ENCODE measurements at regions not wholly inside any gene's neighbourhood (a gene's known extent, or its start where the extent isn't known, plus 50 kb on each side); places are given as distances from the start of the nearest gene placed in this dataset.

GRCh38 chr20:21628800-21629199 is 76.7 kb upstream of the PAX1 start:
- dilution Hi-C loops (cut with MboI; ENCODE audit: extremely low pct_ligation_motif_present, low sequenced_read_pairs) = no loop called here
- no peak for DNase-seq (ENCODE audit: low read depth, low spot score)
- no peak for FAIRE-seq

More at GRCh38 chr20:21628800-21629199, 76.7 kb upstream of the PAX1 start:
- H3K9ac ChIP-seq (replicated peaks; ENCODE audit: extremely low read depth, insufficient read depth, low read length) = no peak overlapping the region
- BruUV-seq (replicated peaks) = no TSS peak
- H3K36me3 ChIP-seq (ENCODE audit: control insufficient read depth in 2 of 2, extremely low read depth in 1 of 2, insufficient read depth in 2 of 2, low read length in 2 of 2) = no peaks in the 10 kb centered on the region
- no peak overlapping the region for H3K27ac ChIP-seq (ENCODE audit: insufficient read depth, low read depth, low read length)
- H4K20me1 ChIP-seq (replicated peaks; ENCODE audit: control insufficient read depth, extremely low read depth, insufficient read depth, low read length) = no peaks in the 10 kb centered on the region
- POLR2A ChIA-PET = no interaction called here
- no peaks in the 10 kb centered on the region for H3K79me2 ChIP-seq (ENCODE audit: control insufficient read depth, insufficient read depth, low read length)
- CTCF ChIA-PET = interaction anchor here (1.3 kb wide), 1 partner anchor 14 kb away, joined by 4 read pairs; no protein-coding TSS in a partner anchor
- H3K4me3 ChIP-seq (replicated peaks in 1 of 3; ENCODE audit: insufficient read depth in 1 of 3, low read depth in 1 of 3, low read length in 3 of 3) = no peak overlapping the region
- no peaks in the 10 kb centered on the region for H3K9me1 ChIP-seq (replicated peaks; ENCODE audit: control insufficient read depth, extremely low read depth, insufficient read depth, low read length)
- no peaks in the 10 kb centered on the region for H3K9me3 ChIP-seq (replicated peaks; ENCODE audit: control insufficient read depth, insufficient read depth, low read length)
- intact Hi-C loops (cut with micrococcal nuclease) = no loop called here
- TF ChIP-seq CTCF (IDR thresholded peaks at IDR 0.05; ENCODE audit: extremely low read depth in 1 of 2, insufficient read depth in 1 of 2, low read depth in 1 of 2, low read length in 2 of 2) (no peak), POLR2AphosphoS5 (IDR thresholded peaks at IDR 0.05; ENCODE audit: insufficient read depth, low read depth, low read length) (no peak), EZH2 (IDR thresholded peaks at IDR 0.05; ENCODE audit: borderline replicate concordance, low read depth, low read length, severe bottlenecking) (no peak), FOS (IDR thresholded peaks at IDR 0.05; ENCODE audit: borderline replicate concordance, insufficient read depth, low read length) (no peak), MYC (IDR thresholded peaks at IDR 0.05; ENCODE audit: low read depth, low read length) (no peak), JUN (IDR thresholded peaks at IDR 0.05; ENCODE audit: borderline replicate concordance, insufficient read depth, insufficient read length, low read depth) (no peak), POLR2A (IDR thresholded peaks at IDR 0.05; ENCODE audit: low read depth, low read length) (no peak), GATA2 (IDR thresholded peaks at IDR 0.05; ENCODE audit: insufficient read depth, insufficient read length, low read depth, low read length) (no peak)
- TF ChIP-seq, protein P1, sequence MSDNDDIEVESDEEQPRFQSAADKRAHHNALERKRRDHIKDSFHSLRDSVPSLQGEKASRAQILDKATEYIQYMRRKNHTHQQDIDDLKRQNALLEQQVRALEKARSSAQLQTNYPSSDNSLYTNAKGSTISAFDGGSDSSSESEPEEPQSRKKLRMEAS (IDR thresholded peaks at IDR 0.05; ENCODE audit: insufficient read depth, insufficient read length) = no peak
- no peaks in the 10 kb centered on the region for H3K4me1 ChIP-seq (ENCODE audit: control insufficient read depth, extremely low read depth, insufficient read depth, low read length)
- H3K27me3 ChIP-seq (ENCODE audit: control insufficient read depth in 2 of 2, insufficient read depth in 2 of 2, low read length in 2 of 2) = no peaks in the 10 kb centered on the region
- no peak overlapping the region for H2AFZ ChIP-seq (ENCODE audit: low read depth, low read length)
- no peak overlapping the region for H3K4me2 ChIP-seq (ENCODE audit: insufficient read depth, low read length)
